Liver (tissue), 8 donors: ENCODE measurements at regions not wholly inside any gene's neighbourhood (a gene's known extent, or its start where the extent isn't known, plus 50 kb on each side); places are given as distances from the start of the nearest gene placed in this dataset.

Experiments used
- DNase-seq: peaks from one replicate; pipeline ENCODE4 v3.0.0-alpha.2; 2017; ENCODE audit warnings: low spot score
- H3K27ac ChIP-seq, 2 donors: one replicate each; pipeline ENCODE4 v1.7.0; 2013; ENCODE audit warnings: inconsistent platforms in 2 of 2, low read length in 2 of 2, control low read depth in 1 of 2, low read depth in 1 of 2, mild to moderate bottlenecking in 1 of 2
- H3K27me3 ChIP-seq, 4 donors: one replicate each; pipeline versions ENCODE4 v1.6.1 to v1.7.0; 2013; ENCODE audit warnings: low read length in 3 of 4, inconsistent platforms in 1 of 4, mild to moderate bottlenecking in 1 of 4, moderate library complexity in 1 of 4; ENCODE audit not compliant: control insufficient read depth in 4 of 4, insufficient read depth in 4 of 4
- H3K36me3 ChIP-seq, 4 donors: one replicate each; pipeline versions ENCODE4 v1.6.1 to v1.7.0; 2013; ENCODE audit warnings: low read length in 3 of 4, mild to moderate bottlenecking in 3 of 4, low read depth in 1 of 4, moderate library complexity in 1 of 4; ENCODE audit not compliant: control insufficient read depth in 4 of 4, insufficient read depth in 3 of 4
- H3K4me1 ChIP-seq, 4 donors: one replicate each; pipeline versions ENCODE4 v1.6.1 to v1.7.0; 2013; ENCODE audit warnings: low read length in 3 of 4, mild to moderate bottlenecking in 3 of 4, moderate library complexity in 1 of 4; ENCODE audit not compliant: control insufficient read depth in 4 of 4, insufficient read depth in 4 of 4
- H3K4me3 ChIP-seq, 3 donors: one replicate each; pipeline versions ENCODE4 v1.6.1 to v1.7.0; 2013; ENCODE audit warnings: low read length in 3 of 3, control low read depth in 1 of 3, low read depth in 1 of 3, mild to moderate bottlenecking in 1 of 3
- H3K9ac ChIP-seq, 2 donors: one replicate each; pipeline ENCODE4 v1.7.0; 2013; ENCODE audit warnings: low read length in 2 of 2, mild to moderate bottlenecking in 2 of 2, moderate library complexity in 2 of 2, control low read depth in 1 of 2, low read depth in 1 of 2
- H3K9me3 ChIP-seq, 4 donors: one replicate each; pipeline versions ENCODE4 v1.6.1 to v1.7.0; 2013; ENCODE audit warnings: low read length in 3 of 4; ENCODE audit not compliant: control insufficient read depth in 4 of 4
- ATF3 ChIP-seq: IDR thresholded peaks from 2 replicates; pipeline ENCODE4 v1.6.1; 2016; ENCODE audit warnings: antibody characterized with exemption
- CTCF ChIP-seq: fragments of 150-350 bp; IDR thresholded peaks from 2 replicates; pipeline ENCODE4 v1.5.1; 2017; ENCODE audit warnings: improper control_type of control experiment, low read depth, low read length; ENCODE audit not compliant: missing input control
- EGR1 ChIP-seq, 2 donors: IDR thresholded peaks; 2 replicates each; pipeline ENCODE4 v1.6.1; 2016 to 2018; ENCODE audit warnings: antibody characterized with exemption in 2 of 2, low read depth in 2 of 2
- FOXA1 ChIP-seq: IDR thresholded peaks from 2 replicates; pipeline ENCODE4 v1.6.1; 2016; ENCODE audit warnings: antibody characterized with exemption
- FOXA2 ChIP-seq: IDR thresholded peaks from 2 replicates; pipeline ENCODE4 v1.6.1; 2016; ENCODE audit warnings: antibody characterized with exemption
- GABPA ChIP-seq, 2 donors: IDR thresholded peaks in 1 of 2; conservative IDR thresholded peaks in 1 of 2; 2 replicates each; pipeline ENCODE4 v1.6.1; 2016; ENCODE audit warnings: antibody characterized with exemption in 2 of 2, mild to moderate bottlenecking in 1 of 2, moderate library complexity in 1 of 2
- HNF4A ChIP-seq, 2 donors: conservative IDR thresholded peaks; 2 replicates each; pipeline ENCODE4 v1.6.1; 2016; ENCODE audit warnings: antibody characterized with exemption in 2 of 2, mild to moderate bottlenecking in 2 of 2
- HNF4G ChIP-seq: IDR thresholded peaks from 2 replicates; pipeline ENCODE4 v1.6.1; 2016; ENCODE audit warnings: antibody characterized with exemption
- JUND ChIP-seq, 2 donors: IDR thresholded peaks; 2 replicates each; pipeline ENCODE4 v1.6.1; 2016; ENCODE audit warnings: antibody characterized with exemption in 2 of 2
- MAX ChIP-seq: IDR thresholded peaks from 2 replicates; pipeline ENCODE4 v1.6.1; 2016; ENCODE audit warnings: antibody characterized with exemption
- NR2F2 ChIP-seq: IDR thresholded peaks from 2 replicates; pipeline ENCODE4 v1.6.1; 2016; ENCODE audit warnings: antibody characterized with exemption
- RAD21 ChIP-seq, 2 donors: IDR thresholded peaks; 2 replicates each; pipeline ENCODE4 v1.6.1; 2016; ENCODE audit warnings: antibody characterized with exemption in 2 of 2, mild to moderate bottlenecking in 2 of 2
- REST ChIP-seq: IDR thresholded peaks from 2 replicates; pipeline ENCODE4 v1.6.1; 2016; ENCODE audit warnings: antibody characterized with exemption, mild to moderate bottlenecking
- RXRA ChIP-seq, 2 donors: IDR thresholded peaks; 2 replicates each; pipeline ENCODE4 v1.6.1; 2017 to 2018; ENCODE audit warnings: antibody characterized with exemption in 2 of 2, mild to moderate bottlenecking in 1 of 2
- SP1 ChIP-seq: IDR thresholded peaks from 2 replicates; pipeline ENCODE4 v1.6.1; 2018; ENCODE audit warnings: antibody characterized with exemption, mild to moderate bottlenecking
- TAF1 ChIP-seq: conservative IDR thresholded peaks from 2 replicates; pipeline ENCODE4 v1.6.1; 2016; ENCODE audit warnings: antibody characterized with exemption, mild to moderate bottlenecking
- YY1 ChIP-seq: IDR thresholded peaks from 2 replicates; pipeline ENCODE4 v1.6.1; 2016; ENCODE audit warnings: antibody characterized with exemption, mild to moderate bottlenecking
- ZBTB33 ChIP-seq: IDR thresholded peaks from 2 replicates; pipeline ENCODE4 v1.6.1; 2016; ENCODE audit warnings: antibody characterized with exemption
- WGBS: extraction: QIAGEN DNeasy Blood & Tissue Kit; methylation state at CpG from one replicate; pipeline ENCODE4 v1.1.7; 2013; 5-methylcytosine and 5-hydroxymethylcytosine counted together
- donor health status: healthy.
- donor health status: healthy.
- donor health status: healthy.
- donor health status: healthy.
- donor health status: healthy.

- Histone ChIP-seq H3K27me3 (no peaks in the 10 kb centered on the region), H3K9ac (no peak overlapping the region), H3K27ac (no peak overlapping the region), H3K4me3 (no peak overlapping the region), H3K36me3 (no peaks in the 10 kb centered on the region), H3K9me3 (no peaks in the 10 kb centered on the region), H3K4me1 (no peaks in the 10 kb centered on the region)
- 47% methylated on average over 4 of the region's 4 CpGs for WGBS
- TF ChIP-seq ATF3 (no peak), EGR1 (IDR thresholded peaks at IDR 0.05; ENCODE audit: low read depth in 2 of 2) (no peak), GABPA (IDR thresholded peaks at IDR 0.05 in 1 of 2, conservative IDR thresholded peaks at IDR 0.05 in 1 of 2) (no peak), CTCF (no peak), FOXA1 (no peak), MAX (no peak), HNF4G (no peak), YY1 (no peak), RAD21 (IDR thresholded peaks at IDR 0.05) (no peak), REST (no peak), RXRA (IDR thresholded peaks at IDR 0.05) (no peak), ZBTB33 (no peak), SP1 (no peak), TAF1 (no peak), JUND (IDR thresholded peaks at IDR 0.05) (no peak), FOXA2 (no peak), HNF4A (conservative IDR thresholded peaks at IDR 0.05) (no peak), NR2F2 (no peak)
- DNase-seq = no peak
These were observed 252.1 kb upstream of the GRM7 start for GRCh38 chr3:6608843-6609242.
